Activated CD8-positive, alpha-beta memory T cell treated with anti-CD3 and anti-CD28 coated beads, Interleukin-2, amount 50 U/mL, for 48 hours (primary cell): ENCODE measurements at regions not wholly inside any gene's neighbourhood (a gene's known extent, or its start where the extent isn't known, plus 50 kb on each side); places are given as distances from the start of the nearest gene placed in this dataset.

Experiments
- DNase-seq: peaks from one replicate; pipeline ENCODE4 v3.0.0-alpha.2; 2020

DNA sequence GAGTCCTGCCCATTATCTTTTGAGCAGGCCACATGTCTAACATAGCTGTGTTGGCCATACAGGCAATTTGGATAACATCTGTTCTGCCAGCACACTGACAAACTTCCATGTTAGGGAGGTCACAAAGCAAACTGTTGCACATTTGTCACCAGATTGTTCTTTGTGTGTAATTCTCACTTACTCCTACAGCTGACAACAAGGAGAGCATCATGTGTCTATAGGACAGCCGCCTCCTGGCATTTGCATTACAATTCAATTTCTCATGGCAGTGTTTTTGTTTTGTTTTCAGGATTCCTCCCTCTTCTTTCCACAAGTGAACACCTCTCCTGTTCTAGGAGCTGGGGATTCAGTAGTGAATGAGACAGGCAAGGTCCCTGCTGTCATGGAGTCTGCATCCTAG, 94.3 kb upstream of the LEF1 start:
- no peak for DNase-seq

DNA sequence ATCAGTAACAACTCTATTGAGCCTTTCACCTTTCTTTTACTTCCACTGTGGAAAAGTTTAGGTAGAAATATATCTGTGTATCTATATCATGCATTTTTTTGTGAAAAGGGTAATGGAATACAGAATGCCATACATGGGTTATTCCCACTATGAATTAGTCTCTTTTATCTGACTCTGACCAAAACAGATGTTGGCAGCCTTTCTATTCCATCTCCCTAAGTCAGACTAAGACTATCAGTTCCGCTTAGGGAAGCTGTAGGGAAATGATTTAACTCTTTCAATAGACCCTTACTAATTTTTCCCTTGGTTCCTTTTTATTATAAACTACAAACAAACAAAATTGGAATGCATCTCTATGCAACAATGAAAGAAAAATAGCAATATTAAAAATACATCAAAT, 92.3 kb upstream of the LEF1 start:
- DNase-seq, result no peak

GRCh38 chr4:108256538-108256937, 87.8 kb upstream of the LEF1 start:
- no peak for DNase-seq

DNA sequence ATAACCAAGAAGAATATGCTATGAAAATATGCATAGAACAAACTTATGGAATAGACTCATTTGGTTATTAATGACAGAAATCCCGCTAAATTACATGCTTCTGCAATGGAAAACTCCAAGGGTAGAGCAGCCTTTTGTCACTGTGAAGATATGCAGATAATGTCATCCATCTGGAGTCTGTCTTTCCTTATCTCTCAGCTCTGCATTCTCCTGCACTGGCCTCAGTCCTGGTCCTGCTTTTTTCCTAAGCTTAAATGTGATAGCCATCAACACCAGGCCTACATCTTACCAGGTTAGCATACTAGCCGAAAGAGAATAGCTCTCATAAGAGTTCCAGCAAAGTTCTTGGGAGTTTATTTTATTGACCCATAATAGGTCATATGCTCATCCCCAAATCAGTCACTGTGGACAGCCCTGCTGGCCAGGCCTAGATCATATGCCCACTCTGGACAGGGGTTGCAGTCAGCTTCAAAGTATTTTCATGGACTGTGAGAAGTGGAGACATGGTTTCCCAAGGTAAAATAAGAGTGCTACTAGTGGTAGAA, 86.5 kb upstream of the LEF1 start:
- DNase-seq, result no peak

GRCh38 chr4:108249397-108249796, 80.7 kb upstream of the LEF1 start:
- DNase-seq, result no peak

- no peak for DNase-seq
Measured at GRCh38 chr4:108247387-108248049, 78.8 kb upstream of the LEF1 start.

DNA sequence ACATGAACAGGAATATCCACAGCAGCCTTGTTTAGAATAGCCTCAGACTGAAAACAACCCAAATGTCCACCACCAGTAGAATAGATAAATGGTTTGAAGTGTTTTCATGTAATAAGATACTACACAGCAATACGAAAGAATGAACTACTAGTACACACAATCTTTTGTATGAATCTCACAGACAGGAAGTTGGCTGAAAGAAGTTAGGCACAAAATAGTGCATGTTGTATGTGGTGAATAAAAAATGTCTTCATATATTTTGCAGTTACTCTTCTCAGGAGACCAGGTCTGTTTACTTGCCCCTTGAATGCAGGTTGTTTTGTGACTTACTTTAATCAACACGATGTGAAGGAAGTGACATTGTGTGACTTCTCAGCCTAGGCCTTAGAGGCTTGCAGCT, 75.9 kb upstream of the LEF1 start:
- DNase-seq, result no peak

DNA sequence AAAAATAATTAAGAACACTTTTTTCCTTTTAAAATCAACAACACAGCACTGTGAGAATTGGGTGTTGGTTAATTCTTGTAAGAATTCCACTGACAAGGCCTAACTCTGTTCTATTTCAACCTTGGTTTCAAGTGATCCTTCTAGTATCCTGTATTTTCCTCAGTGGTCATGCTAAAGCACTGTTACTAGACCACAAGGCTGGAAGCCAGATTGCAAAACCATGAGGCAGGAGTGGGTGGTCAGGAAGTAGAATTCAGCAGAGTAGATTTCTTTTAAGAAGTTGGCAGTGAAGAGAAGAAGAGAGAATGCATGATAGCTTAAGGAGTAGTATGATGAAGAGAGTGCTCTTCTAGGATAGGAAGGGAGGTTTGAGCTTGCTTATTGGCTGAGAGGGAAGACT, 71.6 kb upstream of the LEF1 start:
- DNase-seq, result no peak

DNA sequence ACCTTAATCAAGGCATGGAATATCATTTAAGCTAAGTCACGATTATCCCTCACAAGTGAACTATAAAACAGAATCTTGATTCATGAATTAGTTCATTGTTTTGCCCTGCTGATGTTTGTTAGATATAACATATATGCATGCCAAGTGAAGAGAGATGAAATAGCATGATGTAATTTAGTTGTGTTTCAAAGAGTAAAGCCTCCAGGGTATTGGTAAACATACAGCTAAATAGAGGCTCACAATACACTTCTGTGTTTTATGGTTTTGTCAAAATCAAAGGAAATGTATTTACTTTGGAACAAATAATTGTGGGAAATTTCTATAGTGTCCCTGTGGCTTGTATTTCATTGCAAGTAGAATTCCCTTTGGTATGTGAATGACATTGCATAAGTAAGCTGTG, 69.0 kb upstream of the LEF1 start:
- no peak for DNase-seq

- DNase-seq, result no peak
Measured at GRCh38 chr4:108236264-108236663, 67.5 kb upstream of the LEF1 start.

- no peak for DNase-seq
Measured at GRCh38 chr4:108227923-108228322, 59.2 kb upstream of the LEF1 start.

GRCh38 chr4:108224611-108225053, 55.9 kb upstream of the LEF1 start:
- no peak for DNase-seq

GRCh38 chr4:108223313-108223712, 54.6 kb upstream of the LEF1 start:
- DNase-seq, result no peak

- DNase-seq, result no peak
Measured at GRCh38 chr4:108219998-108220397, 51.3 kb upstream of the LEF1 start.
